Colonic mucosa (tissue), 4 donors: ENCODE measurements at regions not wholly inside any gene's neighbourhood (a gene's known extent, or its start where the extent isn't known, plus 50 kb on each side); places are given as distances from the start of the nearest gene placed in this dataset.

Experiments used
- DNase-seq: peaks from one replicate; pipeline ENCODE4 v3.0.0-alpha.2; 2020
- H3K27ac ChIP-seq: fragments of 200-600 bp; one replicate; pipeline ENCODE4 v1.8.0; 2021
- H3K27me3 ChIP-seq: fragments of 200-600 bp; one replicate; pipeline ENCODE4 v1.8.0; 2021
- H3K36me3 ChIP-seq: fragments of 200-600 bp; one replicate; pipeline ENCODE4 v1.8.0; 2021
- H3K4me1 ChIP-seq: fragments of 200-600 bp; one replicate; pipeline ENCODE4 v1.8.0; 2021; ENCODE audit warnings: mild to moderate bottlenecking
- H3K4me3 ChIP-seq: fragments of 200-600 bp; one replicate; pipeline ENCODE4 v1.8.0; 2021
- H3K9ac ChIP-seq, 2 donors: one replicate each; pipeline ENCODE4 v1.7.0; 2013; ENCODE audit warnings: control low read depth in 2 of 2, low read depth in 2 of 2, low read length in 2 of 2
- H3K9me3 ChIP-seq: fragments of 200-600 bp; one replicate; pipeline ENCODE4 v1.8.0; 2021
- CTCF ChIP-seq: fragments of 200-600 bp; IDR thresholded peaks from one replicate; pipeline ENCODE4 v1.8.0; 2022; ENCODE audit warnings: antibody characterized with exemption, mild to moderate bottlenecking
- intact Hi-C: fragments of 100-400 bp; cut with DNase I; formaldehyde crosslinking; loops from one replicate; pipeline ENCODE4 v1.14.1; 2022
- donor health status: healthy.
- donor health status: DM: no; HTN: no; CAD: no.
- donor health status: DM: no; HTN: no; CAD: no.

GRCh38 chr1:229195246-229195645, 75.7 kb upstream of the RAB4A start:
- Histone ChIP-seq H3K27ac (no peak overlapping the region), H3K27me3 (no peaks in the 10 kb centered on the region), H3K9me3 (no peaks in the 10 kb centered on the region), H3K9ac (no peak overlapping the region), H3K36me3 (no peaks in the 10 kb centered on the region), H3K4me1 (no peaks in the 10 kb centered on the region), H3K4me3 (no peak overlapping the region)
- intact Hi-C loops, result no loop called here
- TF ChIP-seq CTCF, result no peak
- no peak for DNase-seq

- H3K27ac ChIP-seq, result no peak overlapping the region
- no peak overlapping the region for H3K9ac ChIP-seq
- no peak for TF ChIP-seq CTCF
- H3K36me3 ChIP-seq, result no peaks in the 10 kb centered on the region
- intact Hi-C loops, result no loop called here
- H3K4me1 ChIP-seq, result no peaks in the 10 kb centered on the region
- DNase-seq, result no peak
- H3K4me3 ChIP-seq, result no peak overlapping the region
- H3K27me3 ChIP-seq, result no peaks in the 10 kb centered on the region
- no peaks in the 10 kb centered on the region for H3K9me3 ChIP-seq
Observed at GRCh38 chr1:229196404-229197264, 74.3 kb upstream of the RAB4A start.

GRCh38 chr1:229197265-229197585, 73.7 kb upstream of the RAB4A start:
- no peak for TF ChIP-seq CTCF
- intact Hi-C loops, result no loop called here
- no peak for DNase-seq

GRCh38 chr1:229199261-229200243, 71.4 kb upstream of the RAB4A start:
- no peaks in the 10 kb centered on the region for H3K4me1 ChIP-seq
- H3K9ac ChIP-seq, result peak overlapping the region; percentile 32 to 43
- H3K36me3 ChIP-seq, result no peaks in the 10 kb centered on the region
- H3K9me3 ChIP-seq, result no peaks in the 10 kb centered on the region
- no peak overlapping the region for H3K4me3 ChIP-seq
- DNase-seq, result peak; percentile 38
- intact Hi-C loops, result no loop called here
- no peak overlapping the region for H3K27ac ChIP-seq
- no peak for TF ChIP-seq CTCF
- H3K27me3 ChIP-seq, result no peaks in the 10 kb centered on the region

More at GRCh38 chr1:229197265-229197585, 73.7 kb upstream of the RAB4A start:
- Histone ChIP-seq H3K27me3 (no peaks in the 10 kb centered on the region), H3K36me3 (no peaks in the 10 kb centered on the region), H3K27ac (no peak overlapping the region), H3K4me3 (no peak overlapping the region), H3K9ac (no peak overlapping the region), H3K9me3 (no peaks in the 10 kb centered on the region), H3K4me1 (no peaks in the 10 kb centered on the region)

GRCh38 chr1:229203030-229203751, 67.7 kb upstream of the RAB4A start:
- H3K9me3 ChIP-seq, result no peaks in the 10 kb centered on the region
- intact Hi-C loops, result no loop called here
- no peak overlapping the region for H3K27ac ChIP-seq
- H3K36me3 ChIP-seq, result no peaks in the 10 kb centered on the region
- no peak overlapping the region for H3K4me3 ChIP-seq
- TF ChIP-seq CTCF, result no peak
- no peak for DNase-seq
- no peaks in the 10 kb centered on the region for H3K27me3 ChIP-seq
- no peak overlapping the region for H3K9ac ChIP-seq
- no peaks in the 10 kb centered on the region for H3K4me1 ChIP-seq
